C1 segment of cervical spinal cord (tissue), 14 donors: ENCODE measurements at regions not wholly inside any gene's neighbourhood (a gene's known extent, or its start where the extent isn't known, plus 50 kb on each side); places are given as distances from the start of the nearest gene placed in this dataset.
"Not testable (repeated sequence)": the region's sequence is repeated elsewhere in the genome, so short reads cannot be mapped to it uniquely, and the experiment has no call there.

Experiments used
- DNase-seq, 14 donors: peaks; one replicate each; lab custom pipeline; 2025; lab: John Stamatoyannopoulos, UW

DNA sequence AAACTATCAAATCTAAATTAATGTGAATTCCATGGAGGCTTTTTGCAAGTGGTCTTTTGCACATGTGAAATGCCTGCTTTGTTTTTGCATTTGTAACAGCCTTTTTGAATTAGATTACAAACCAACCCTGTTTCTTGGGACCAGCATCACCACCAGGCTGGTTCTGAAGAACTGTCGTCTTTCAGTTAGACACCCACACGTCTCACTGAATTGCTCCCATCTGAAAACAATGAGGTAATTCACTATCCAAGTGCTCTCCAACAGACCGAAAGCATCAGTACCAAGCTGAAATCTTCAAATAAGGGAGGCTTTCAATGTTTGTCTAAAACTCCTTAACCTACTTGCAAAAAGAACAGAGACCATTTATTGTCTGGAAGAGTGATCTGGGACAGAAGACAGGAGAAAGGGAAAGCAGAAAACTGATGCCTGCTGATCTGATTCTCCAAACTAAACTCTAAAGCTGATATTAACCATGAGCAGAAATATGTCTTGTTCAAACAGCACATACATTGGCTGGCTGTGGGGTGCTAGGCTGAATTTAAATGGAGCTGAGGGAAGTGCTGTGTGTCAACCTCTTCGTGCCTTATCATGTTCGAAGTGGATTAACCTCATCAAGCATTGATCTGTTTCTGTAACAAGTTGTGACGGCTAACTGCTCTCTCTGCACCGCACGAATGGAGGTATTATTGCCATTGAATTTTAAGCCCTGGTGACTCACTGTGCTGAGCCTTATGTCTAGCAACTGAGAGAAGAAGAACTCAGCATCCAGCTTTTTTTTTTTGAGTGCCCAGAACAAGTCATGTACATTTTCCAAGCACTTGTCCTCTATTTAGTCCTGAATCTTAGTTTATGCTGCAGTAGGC lies 213.7 kb upstream of the P2RY1 start:
- peak in 3 of 14 donors; percentile 3 to 41 (median 17) for DNase-seq

DNA sequence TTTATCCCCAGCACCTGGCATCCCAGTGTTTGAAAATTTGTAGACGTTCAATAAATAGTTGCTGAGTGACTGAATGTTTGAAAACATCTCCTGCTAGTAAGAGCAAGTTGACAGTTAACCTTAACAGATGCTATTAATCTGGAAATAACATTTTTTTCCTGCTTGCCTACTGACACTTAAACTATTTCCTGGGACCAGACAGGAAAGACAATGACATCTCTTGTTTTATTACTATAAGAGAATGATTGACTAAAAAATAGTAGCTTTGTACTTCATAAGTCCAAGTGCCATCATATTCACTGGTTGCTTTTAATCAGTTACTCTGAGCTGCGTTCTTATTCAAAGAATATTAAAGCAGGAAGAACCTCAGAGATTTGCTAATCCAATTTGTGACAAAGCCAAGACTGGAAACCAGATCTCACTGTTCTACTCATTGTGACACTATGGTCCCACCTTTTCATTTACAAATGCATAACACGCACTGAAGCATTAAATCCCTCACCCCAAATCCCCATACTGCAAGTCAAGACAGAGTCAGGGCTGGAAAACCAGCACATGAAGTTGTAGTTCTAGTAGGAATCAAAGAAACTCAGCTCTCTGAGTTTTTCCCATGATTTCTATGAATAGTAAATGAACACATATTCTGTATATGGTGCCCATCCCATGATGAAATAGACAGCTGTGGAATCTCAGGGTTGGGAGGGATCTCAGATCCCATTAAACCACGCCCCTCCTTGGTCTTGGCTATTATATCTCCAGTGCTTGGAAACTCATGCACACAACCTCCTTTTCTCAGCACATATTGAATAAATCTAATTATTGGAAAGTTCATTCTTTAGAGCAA lies 212.7 kb upstream of the P2RY1 start:
- no peak for DNase-seq

DNA sequence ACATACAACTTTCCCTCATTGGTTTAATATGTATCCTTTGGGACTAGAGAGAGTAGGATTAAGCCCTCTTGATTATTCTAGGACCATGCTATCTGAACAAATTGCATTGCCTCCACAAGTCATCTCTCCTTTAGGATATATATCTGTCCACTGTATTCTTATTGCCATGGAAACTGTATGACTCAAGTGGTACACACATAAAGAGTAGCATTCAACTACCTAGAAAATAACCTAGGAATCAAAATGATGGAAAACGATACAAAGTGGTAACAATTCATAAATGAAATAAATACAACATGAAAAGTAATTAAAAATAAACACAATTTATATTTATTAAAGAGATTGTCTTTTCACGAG lies 212.1 kb upstream of the P2RY1 start:
- no peak for DNase-seq

DNA sequence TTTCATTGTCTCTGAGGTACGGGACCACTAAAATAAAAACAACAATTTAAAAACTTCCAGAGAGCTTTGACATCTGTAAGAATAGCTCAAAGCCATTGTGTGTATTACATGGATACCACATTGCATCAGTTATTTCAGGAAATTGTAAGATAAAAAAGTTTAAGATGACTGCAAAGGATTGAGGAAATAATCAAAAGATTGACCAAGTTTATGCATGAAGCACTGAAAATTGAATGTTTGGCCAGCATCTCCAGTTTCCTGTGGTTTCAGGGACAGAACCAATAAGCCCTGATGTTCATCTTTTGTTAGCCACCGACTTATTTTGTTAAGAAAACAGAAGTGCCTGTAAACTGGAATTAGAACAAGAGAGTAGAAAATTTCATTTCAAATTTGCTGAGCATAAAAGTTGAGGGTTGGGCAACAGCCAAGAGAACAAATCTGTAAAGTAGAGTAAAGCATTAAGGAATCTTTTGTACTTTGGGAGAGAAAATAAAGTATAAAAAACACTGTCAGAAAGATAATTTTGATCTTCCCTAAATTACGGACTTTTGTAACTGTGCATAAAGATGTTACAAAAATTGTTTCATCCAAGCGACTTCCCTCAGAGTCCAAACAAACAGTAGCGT lies 211.5 kb upstream of the P2RY1 start:
- no peak for DNase-seq

DNA sequence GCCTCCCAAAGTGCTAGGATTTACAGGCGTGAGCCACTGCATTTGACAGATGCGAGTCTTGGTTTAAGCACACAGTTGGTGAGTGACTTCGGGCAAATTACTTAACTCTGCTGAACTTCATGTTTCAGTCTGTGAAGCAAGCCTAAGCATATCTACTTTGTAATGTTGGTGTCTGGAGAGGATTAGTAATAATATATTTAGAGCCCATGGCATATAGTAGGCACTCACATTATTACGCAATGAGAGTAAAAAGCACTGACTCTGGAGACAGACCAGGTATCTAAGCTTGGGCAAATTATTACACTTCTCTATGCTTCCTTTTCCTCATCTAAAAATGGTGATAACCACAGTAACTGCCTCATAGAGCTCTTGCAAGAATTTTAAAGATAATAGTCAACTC lies 208.7 kb upstream of the P2RY1 start:
- DNase-seq = no peak

DNA sequence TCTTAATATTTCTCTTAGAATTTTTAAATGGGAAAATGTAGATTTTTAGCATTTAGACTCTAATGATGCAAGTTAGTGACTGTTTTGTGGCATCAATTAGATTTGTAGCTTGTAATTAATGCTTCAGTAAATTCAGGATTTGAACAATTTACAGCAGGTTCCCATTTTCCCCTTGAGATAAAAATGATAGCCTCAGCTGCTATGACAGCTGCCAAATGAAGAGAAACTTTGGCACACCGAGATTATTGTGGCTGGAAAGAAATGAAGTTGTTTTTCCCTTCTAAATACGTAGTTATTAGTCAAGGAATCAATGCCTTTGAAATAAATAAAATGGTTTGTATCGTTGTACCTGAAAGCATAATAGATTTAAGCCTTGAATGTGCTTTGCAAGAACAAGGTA lies 206.4 kb upstream of the P2RY1 start:
- no peak for DNase-seq

DNA sequence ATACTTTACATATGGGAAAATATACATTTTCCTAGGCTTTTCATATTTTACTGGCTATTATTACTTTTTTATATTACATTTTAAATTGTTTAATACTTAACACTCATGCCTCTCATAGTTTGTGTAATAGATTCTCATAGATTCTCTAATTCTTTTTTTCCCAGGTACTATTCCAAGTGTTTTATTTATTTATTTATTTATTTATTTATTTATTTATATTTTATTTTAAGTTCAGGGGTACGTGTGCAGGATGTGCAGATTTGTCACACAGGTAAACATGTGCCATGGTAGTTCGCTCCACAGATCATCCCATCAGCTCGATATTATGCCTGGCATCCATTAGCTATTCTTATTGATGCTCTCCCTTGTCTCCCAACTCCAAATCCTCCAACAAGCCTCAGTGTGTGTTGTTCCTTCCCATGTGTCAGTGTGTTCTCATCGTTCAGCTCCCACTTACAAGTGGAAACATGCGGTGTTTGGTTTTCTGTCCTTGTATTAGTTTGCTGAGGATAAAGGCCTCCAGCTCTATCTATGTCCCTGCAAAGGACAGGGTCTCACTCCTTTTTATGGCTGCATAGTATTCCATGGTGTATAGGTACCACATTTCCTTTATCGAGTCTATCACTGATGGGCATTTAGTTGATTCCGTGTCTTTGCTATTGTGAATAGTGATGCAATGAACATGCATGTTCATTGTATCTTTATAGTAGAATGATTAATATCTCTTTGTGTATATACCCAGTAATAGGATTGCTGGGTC lies 205.4 kb upstream of the P2RY1 start:
- DNase-seq = no peak

DNA sequence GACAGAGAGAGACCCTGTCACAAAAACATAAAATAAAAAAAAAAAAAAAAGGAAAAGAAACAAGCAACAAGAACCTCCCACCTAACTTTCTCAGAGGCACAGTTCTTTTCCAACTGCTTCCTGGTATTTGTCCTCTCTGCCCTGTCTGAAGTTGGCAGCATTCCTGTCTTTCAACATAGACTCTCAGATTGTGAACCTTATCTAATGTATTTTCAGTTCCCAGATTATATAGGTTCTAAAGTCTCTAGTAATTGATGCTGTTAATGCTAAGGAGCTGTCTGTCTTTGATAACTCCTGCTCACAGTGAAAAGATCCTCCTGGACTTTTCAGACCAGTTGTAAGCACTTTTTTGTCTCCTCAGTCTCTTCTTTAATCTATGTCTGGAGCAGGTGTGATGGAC lies 199.5 kb upstream of the P2RY1 start:
- no peak for DNase-seq

DNA sequence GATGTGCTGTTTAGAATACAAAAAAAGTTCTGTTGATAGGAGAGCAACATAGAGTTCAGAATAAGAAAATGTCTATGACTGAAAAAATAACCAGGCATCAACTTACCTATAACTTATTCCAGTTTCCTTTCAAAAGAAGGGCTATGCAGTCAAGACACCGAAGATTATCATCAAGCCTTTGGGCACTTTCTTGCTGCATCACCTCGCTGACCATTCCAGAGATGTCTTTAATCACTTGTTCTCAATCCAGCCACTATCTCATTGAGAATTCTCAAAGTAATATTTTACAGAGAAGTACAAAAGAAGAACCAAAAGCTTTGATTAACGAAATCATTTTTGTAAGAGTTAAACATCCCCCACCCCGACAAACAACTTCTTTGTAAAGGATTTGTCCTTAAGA lies 198.3 kb upstream of the P2RY1 start:
- DNase-seq = no peak

- DNase-seq = no peak
These were observed 196.7 kb upstream of the P2RY1 start for GRCh38 chr3:152638214-152638613.

DNA sequence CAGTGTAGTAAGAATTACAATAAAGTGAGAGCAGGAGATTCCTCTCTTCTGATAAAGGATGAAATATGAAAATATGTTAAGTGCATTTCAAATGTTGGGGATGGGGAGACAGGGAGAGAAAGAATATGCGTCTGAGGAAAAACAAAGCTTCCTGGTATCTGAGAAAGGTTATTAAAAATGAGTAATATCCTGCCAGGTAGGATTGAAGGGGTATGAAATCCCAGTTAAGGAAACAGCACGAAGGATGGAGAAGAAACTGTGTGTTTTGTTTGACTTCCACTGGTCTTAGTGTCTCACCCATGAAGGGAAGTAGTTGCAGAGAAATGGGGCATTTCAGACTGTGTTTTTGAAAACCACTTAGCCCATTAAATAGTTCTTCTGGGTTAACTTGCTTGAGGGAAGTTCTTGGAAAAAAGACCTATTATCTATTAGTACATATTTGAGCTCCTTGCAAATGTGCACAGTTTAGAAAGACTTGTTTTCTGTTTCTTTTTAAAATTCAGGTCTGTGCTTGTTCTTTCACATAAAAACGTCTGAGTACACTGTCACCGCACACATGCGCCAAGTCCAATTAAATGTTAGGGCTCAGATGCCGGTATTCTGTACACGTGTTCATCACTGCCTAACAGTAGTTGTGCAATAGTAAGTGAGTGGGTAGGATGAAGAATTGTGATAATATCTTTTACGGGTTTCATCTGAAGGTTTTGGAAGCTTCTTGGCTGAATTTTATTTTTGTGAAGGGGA lies 196.1 kb upstream of the P2RY1 start:
- DNase-seq = peak in 2 of 14 donors; percentile 9 to 15

GRCh38 chr3:152641198-152641597 lies 193.7 kb upstream of the P2RY1 start:
- no peak for DNase-seq

GRCh38 chr3:152642658-152643057 lies 192.3 kb upstream of the P2RY1 start:
- DNase-seq = no peak

DNA sequence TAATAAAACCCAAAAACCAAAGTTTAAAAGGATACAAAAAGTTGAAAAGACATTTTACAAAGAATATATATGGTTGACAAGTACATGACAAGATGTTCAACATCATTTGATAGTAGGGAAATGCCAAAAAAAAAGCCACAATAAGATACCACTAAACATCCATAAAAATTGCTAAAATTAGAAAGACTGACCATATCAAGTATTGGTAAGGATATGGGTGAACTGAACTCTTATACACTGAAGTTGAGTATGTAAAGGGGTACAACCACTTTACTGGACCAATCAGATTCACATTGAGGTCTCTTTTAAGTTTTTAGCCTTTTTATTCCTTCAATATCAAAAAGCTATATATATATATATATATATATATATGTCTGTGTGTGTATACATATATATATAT lies 190.5 kb upstream of the P2RY1 start:
- DNase-seq = no peak

DNA sequence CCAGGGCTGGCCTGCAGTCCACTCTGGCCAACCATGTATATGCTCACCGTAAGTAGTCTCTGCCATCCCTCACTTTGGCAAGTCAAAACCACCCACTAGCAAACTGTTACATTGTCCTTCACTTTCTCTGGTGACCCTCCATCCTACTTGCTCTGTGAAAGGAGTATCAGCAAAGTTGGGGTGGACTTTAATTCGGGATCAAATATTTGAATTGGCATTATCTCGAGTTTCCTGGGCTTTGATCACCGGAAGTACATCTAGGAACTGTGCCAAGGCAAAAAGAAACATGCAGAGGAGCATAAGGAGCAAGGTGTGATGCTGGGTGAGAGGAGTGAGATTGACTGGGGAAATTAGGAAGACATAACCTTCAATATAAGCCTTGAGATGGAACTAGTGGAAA lies 188.9 kb upstream of the P2RY1 start:
- no peak for DNase-seq

GRCh38 chr3:152650177-152650576 lies 184.8 kb upstream of the P2RY1 start:
- peak in 11 of 14 donors; percentile 12 to 76 (median 57) for DNase-seq

DNA sequence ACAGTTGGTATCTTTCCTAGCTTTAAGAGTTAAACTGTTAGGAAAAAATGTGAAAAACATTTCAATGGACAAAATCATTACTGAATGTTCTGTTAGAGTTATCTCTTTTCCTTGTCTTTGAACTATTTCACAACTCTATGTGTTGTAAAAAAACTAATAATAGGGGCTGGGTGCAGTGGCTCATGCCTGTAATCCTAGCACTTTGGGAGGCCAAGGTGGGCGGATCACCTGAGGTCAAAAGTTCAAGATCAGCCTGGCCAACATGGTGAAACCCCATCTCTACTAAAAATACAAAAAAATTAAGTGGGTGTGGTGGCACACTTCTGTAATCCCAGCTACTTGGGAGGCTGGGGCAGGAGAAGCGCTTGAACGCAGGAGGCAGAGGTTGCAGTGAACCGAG lies 184.0 kb upstream of the P2RY1 start:
- not testable (repeated sequence) for DNase-seq

DNA sequence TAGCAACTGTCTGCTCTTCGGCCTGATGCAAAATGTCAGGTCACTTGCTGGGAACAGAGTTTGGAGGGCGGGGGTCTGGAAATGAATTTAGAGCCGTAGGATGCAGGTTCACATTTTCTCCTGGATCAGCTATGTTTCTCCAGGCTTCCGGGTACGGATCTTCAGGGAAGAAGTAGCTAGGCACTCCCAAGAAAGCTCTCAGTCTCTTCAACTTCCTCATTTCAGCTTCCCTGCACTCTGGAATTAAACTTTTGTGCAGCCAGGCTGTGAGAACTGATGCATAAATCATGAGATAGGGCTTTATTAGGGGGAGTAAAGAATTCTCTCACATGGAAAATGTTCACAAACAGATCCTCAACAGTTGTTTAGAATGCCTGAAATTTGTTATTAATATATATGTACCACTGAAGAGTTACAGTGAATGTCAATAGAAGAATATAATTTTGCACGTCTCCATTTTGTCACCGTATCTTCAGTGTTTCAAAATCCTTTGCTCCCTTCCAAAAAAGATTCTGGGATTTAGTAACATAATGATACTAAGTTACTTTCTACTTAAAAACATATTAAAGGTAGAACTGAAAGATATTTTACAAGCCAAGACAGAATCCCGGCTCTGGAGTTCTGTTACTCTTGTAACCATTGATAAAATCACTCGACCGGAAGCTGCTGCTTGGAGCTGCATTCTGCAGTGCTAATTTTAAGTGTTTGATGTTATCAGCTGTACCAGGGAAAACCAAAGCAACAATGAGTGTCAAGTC lies 178.5 kb upstream of the P2RY1 start:
- peak in 3 of 14 donors; percentile 24 to 32 (median 25) for DNase-seq

DNA sequence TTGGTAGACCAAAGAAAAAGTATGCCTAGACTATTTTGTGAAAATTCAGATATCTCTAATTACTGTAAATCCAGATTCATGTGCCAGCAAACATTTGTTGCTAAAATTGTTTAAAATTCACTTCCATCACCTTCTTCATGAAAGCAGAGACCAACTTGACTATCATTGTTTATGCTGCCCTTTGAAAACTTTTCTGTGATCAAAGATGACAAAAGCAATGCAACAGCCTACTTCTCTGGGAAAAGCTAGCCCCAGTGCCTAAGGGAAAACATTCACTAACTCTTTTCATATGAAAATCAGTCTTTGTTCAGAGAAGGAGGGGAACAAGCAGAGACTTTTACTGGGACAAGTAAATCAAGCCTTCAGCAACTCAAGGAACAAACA lies 178.0 kb upstream of the P2RY1 start:
- DNase-seq = no peak
